KMS-11 (cell line): ENCODE measurements at regions not wholly inside any gene's neighbourhood (a gene's known extent, or its start where the extent isn't known, plus 50 kb on each side); places are given as distances from the start of the nearest gene placed in this dataset.

ENCODE experiments used
- H2AFZ ChIP-seq: fragments of 200-600 bp; sonication (generic); 2 replicates; pipeline ENCODE4 v1.6.1; 2016; ENCODE audit warnings: antibody characterized with exemption, mixed run types, low read depth
- H3K27ac ChIP-seq: fragments of 200-600 bp; sonication (generic); 2 replicates; pipeline ENCODE4 v1.6.1; 2016; ENCODE audit warnings: mild to moderate bottlenecking, mixed run types
- H3K27me3 ChIP-seq: fragments of 200-600 bp; sonication (generic); 2 replicates; pipeline ENCODE4 v1.6.1; 2017; ENCODE audit warnings: mild to moderate bottlenecking, low read depth, mixed run types, moderate library complexity; ENCODE audit not compliant: insufficient read depth
- H3K36me3 ChIP-seq: fragments of 200-600 bp; sonication (generic); 2 replicates; pipeline ENCODE4 v1.6.1; 2017; ENCODE audit warnings: mild to moderate bottlenecking, mixed run types; ENCODE audit not compliant: insufficient read depth
- H3K4me1 ChIP-seq: fragments of 200-600 bp; sonication (generic); 2 replicates; pipeline ENCODE4 v1.6.1; 2016; ENCODE audit warnings: mild to moderate bottlenecking, low read depth, mixed run types; ENCODE audit not compliant: poor library complexity, severe bottlenecking
- H3K4me2 ChIP-seq: fragments of 200-600 bp; sonication (generic); 2 replicates; pipeline ENCODE4 v1.7.0; 2016; ENCODE audit warnings: mild to moderate bottlenecking, mixed run types
- H3K4me3 ChIP-seq: fragments of 200-600 bp; sonication (generic); IDR thresholded peaks from 2 replicates; pipeline ENCODE4 v1.6.1; 2017; ENCODE audit warnings: low read depth, low read length, mixed read lengths; ENCODE audit not compliant: insufficient read depth
- H3K79me2 ChIP-seq: fragments of 200-600 bp; sonication (generic); 2 replicates; pipeline ENCODE4 v1.6.1; 2016; ENCODE audit warnings: low read depth, mixed run types; ENCODE audit not compliant: insufficient read depth
- H3K9ac ChIP-seq: fragments of 200-600 bp; sonication (generic); 2 replicates; pipeline ENCODE4 v1.6.1; 2016; ENCODE audit warnings: mild to moderate bottlenecking, mixed run types
- H4K20me1 ChIP-seq: fragments of 200-600 bp; sonication (generic); 2 replicates; pipeline ENCODE4 v1.6.1; 2016; ENCODE audit warnings: mild to moderate bottlenecking, mixed run types; ENCODE audit not compliant: insufficient read depth
- TF ChIP-seq, protein P1 (sequence below): fragments of 200-600 bp; sonication (generic); conservative IDR thresholded peaks from 2 replicates; pipeline ENCODE4 v1.6.1; 2017; ENCODE audit warnings: low read depth, mild to moderate bottlenecking, antibody characterized with exemption, low read length, moderate library complexity, mixed read lengths

DNA sequence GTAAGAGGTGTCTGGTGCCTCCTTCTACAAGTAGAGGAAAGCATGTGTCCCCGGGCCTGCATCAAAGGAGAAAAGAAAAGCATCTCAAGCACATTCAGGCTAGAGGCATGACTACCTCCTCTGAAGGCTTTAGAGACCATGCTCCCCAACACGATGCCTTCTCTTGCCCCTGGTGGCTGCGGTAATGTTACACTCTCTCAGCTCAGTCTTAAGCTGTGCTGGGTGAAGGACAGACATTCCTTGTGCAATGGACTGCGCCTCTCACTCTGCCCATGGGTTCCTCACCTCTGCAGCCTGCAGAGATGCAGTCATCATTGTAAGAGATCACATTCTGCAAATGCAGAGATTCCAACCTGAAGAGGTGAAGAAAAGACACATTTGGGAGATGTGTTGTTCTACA, 148.2 kb upstream of the HNRNPA3 start:
- Histone ChIP-seq H3K4me3 (no peak overlapping the region), H3K9ac (no peak overlapping the region), H4K20me1 (no peaks in the 10 kb centered on the region), H3K36me3 (no peaks in the 10 kb centered on the region), H3K4me2 (no peak overlapping the region), H3K79me2 (no peaks in the 10 kb centered on the region), H3K27ac (no peak overlapping the region), H2AFZ (no peak overlapping the region), H3K27me3 (no peaks in the 10 kb centered on the region), H3K4me1 (peaks cover 9% of the 10 kb centered on the region)
- TF ChIP-seq, protein P1, sequence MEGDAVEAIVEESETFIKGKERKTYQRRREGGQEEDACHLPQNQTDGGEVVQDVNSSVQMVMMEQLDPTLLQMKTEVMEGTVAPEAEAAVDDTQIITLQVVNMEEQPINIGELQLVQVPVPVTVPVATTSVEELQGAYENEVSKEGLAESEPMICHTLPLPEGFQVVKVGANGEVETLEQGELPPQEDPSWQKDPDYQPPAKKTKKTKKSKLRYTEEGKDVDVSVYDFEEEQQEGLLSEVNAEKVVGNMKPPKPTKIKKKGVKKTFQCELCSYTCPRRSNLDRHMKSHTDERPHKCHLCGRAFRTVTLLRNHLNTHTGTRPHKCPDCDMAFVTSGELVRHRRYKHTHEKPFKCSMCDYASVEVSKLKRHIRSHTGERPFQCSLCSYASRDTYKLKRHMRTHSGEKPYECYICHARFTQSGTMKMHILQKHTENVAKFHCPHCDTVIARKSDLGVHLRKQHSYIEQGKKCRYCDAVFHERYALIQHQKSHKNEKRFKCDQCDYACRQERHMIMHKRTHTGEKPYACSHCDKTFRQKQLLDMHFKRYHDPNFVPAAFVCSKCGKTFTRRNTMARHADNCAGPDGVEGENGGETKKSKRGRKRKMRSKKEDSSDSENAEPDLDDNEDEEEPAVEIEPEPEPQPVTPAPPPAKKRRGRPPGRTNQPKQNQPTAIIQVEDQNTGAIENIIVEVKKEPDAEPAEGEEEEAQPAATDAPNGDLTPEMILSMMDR: no peak

DNA sequence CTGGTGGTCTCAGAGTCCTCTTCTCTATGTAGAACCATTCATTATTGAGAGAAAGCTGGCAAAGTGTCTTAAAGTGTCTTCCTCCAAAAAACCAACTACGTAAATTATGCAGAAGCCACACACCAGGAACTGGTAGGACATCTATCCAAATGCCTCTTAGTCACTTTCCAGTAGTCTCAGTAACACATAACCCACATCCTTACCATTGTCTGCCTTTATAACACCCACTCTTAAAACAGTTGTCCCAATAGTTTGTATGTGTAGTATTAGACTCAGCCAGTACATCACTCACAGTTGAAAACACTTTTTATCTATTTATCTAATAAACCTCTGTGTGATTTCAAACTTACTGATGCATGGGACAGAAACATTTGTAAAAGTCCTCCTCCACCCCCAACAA, 143.6 kb upstream of the HNRNPA3 start:
- Histone ChIP-seq H3K4me1 (no peaks in the 10 kb centered on the region), H3K79me2 (no peaks in the 10 kb centered on the region), H3K36me3 (no peaks in the 10 kb centered on the region), H4K20me1 (no peaks in the 10 kb centered on the region), H3K4me2 (no peak overlapping the region), H3K9ac (no peak overlapping the region), H2AFZ (no peak overlapping the region), H3K27me3 (no peaks in the 10 kb centered on the region), H3K4me3 (no peak overlapping the region), H3K27ac (no peak overlapping the region)
- TF ChIP-seq, protein P1: no peak

DNA sequence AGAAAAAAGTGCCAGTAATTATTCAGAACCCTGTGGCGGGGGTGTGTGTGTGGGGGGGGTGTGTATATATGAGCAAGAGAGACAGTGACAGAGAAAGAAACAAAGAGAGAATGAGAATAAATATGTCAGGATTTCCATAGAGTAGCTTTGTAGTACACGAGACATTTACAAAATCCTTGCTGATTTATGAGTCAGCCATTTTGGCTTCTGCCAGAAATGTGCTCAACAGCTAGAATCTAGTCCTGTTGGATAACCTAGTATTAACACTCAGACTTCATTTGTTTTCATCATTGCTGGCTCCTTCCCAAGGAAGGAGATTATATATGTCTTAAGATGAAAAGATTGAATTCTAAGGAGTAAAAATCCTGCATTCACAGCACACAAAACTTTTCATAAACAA, 140.5 kb upstream of the HNRNPA3 start:
- TF ChIP-seq, protein P1: no peak
- Histone ChIP-seq H3K27me3 (no peaks in the 10 kb centered on the region), H3K9ac (no peak overlapping the region), H3K4me3 (no peak overlapping the region), H3K4me2 (no peak overlapping the region), H3K27ac (no peak overlapping the region), H3K79me2 (no peaks in the 10 kb centered on the region), H2AFZ (no peak overlapping the region), H3K36me3 (no peaks in the 10 kb centered on the region), H4K20me1 (no peaks in the 10 kb centered on the region), H3K4me1 (no peaks in the 10 kb centered on the region)

DNA sequence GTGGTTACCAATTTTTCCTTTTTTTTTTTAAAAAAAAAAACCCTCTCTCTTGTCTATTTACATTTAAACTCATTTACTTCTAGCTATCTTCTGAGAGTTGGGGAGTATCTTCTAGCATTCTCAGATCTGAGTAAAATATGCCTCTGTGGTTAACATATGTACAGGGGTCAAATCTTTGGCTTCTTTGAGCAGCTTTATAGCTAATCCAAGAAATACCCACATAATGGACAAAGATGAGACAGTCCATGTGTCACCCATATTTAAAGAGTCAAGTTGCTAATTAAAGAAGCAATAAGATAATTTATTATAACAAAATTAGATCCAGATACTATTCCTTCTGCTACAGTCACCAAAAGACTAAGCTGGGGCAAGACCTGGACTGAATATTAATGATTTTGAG, 139.0 kb upstream of the HNRNPA3 start:
- no peak overlapping the region for H3K4me3 ChIP-seq
- no peak overlapping the region for H3K4me2 ChIP-seq
- TF ChIP-seq, protein P1: no peak
- no peaks in the 10 kb centered on the region for H3K36me3 ChIP-seq
- no peaks in the 10 kb centered on the region for H3K27me3 ChIP-seq
- H4K20me1 ChIP-seq: no peaks in the 10 kb centered on the region
- no peaks in the 10 kb centered on the region for H3K4me1 ChIP-seq
- no peak overlapping the region for H2AFZ ChIP-seq
- no peaks in the 10 kb centered on the region for H3K79me2 ChIP-seq
- H3K9ac ChIP-seq: no peak overlapping the region
- no peak overlapping the region for H3K27ac ChIP-seq
